CD4-positive, alpha-beta T cell treated with Interleukin-6 for 4 hours (primary cell): ENCODE measurements at regions not wholly inside any gene's neighbourhood (a gene's known extent, or its start where the extent isn't known, plus 50 kb on each side); places are given as distances from the start of the nearest gene placed in this dataset.

Experiments
- DNase-seq: peaks from one replicate; pipeline ENCODE4 v3.0.0-alpha.2; 2020; ENCODE audit warnings: mixed read lengths

GRCh38 chr12:75716291-75717025, 205.0 kb upstream of the KRR1 start:
- DNase-seq, result no peak

GRCh38 chr12:75715682-75716081, 204.3 kb upstream of the KRR1 start:
- DNase-seq, result no peak

- DNase-seq, result no peak
These were observed 203.9 kb upstream of the KRR1 start for GRCh38 chr12:75715323-75715644.

GRCh38 chr12:75714462-75715322, 203.3 kb upstream of the KRR1 start:
- no peak for DNase-seq

- DNase-seq, result no peak
These were observed 202.0 kb upstream of the KRR1 start for GRCh38 chr12:75713434-75713833.

- DNase-seq, result no peak
These were observed 200.8 kb upstream of the KRR1 start for GRCh38 chr12:75712223-75712622.

GRCh38 chr12:75711271-75711670, 199.9 kb upstream of the KRR1 start:
- no peak for DNase-seq

GRCh38 chr12:75710361-75711069, 199.1 kb upstream of the KRR1 start:
- no peak for DNase-seq

- DNase-seq, result no peak
These were observed 198.1 kb upstream of the KRR1 start for GRCh38 chr12:75709503-75709902.

- DNase-seq, result no peak
These were observed 197.4 kb upstream of the KRR1 start for GRCh38 chr12:75708802-75709201.

- no peak for DNase-seq
These were observed 196.6 kb upstream of the KRR1 start for GRCh38 chr12:75707983-75708382.

GRCh38 chr12:75706786-75707605, 195.6 kb upstream of the KRR1 start:
- no peak for DNase-seq

- DNase-seq, result no peak
These were observed 194.6 kb upstream of the KRR1 start for GRCh38 chr12:75705749-75706711.

GRCh38 chr12:75704664-75705063, 193.3 kb upstream of the KRR1 start:
- no peak for DNase-seq

GRCh38 chr12:75704208-75704607, 192.8 kb upstream of the KRR1 start:
- DNase-seq, result no peak

- DNase-seq, result no peak
These were observed 191.7 kb upstream of the KRR1 start for GRCh38 chr12:75703131-75703530.

- DNase-seq, result peak; percentile 35
These were observed 191.2 kb upstream of the KRR1 start for GRCh38 chr12:75702477-75703093.

GRCh38 chr12:75701859-75702258, 190.4 kb upstream of the KRR1 start:
- no peak for DNase-seq

- DNase-seq, result no peak
These were observed 188.5 kb upstream of the KRR1 start for GRCh38 chr12:75699728-75700496.

GRCh38 chr12:75699251-75699650, 187.8 kb upstream of the KRR1 start:
- no peak for DNase-seq
